ENCODE measurements at regions not wholly inside any gene's neighbourhood (a gene's known extent, or its start where the extent isn't known, plus 50 kb on each side); places are given as distances from the start of the nearest gene placed in this dataset.

GRCh38 chr13:32925506-32925905 is 90.7 kb upstream of the KL start:
- Histone ChIP-seq H3K9me3 (ENCODE audit: insufficient read depth, low read length) (no peaks in the 10 kb centered on the region), H2AFZ (ENCODE audit: low read depth, low read length) (no peak overlapping the region), H3K4me1 (ENCODE audit: low read length) (no peaks in the 10 kb centered on the region)

GRCh38 chr13:32932376-32932775 is 83.8 kb upstream of the KL start:
- no peak overlapping the region for H3K4me3 ChIP-seq (ENCODE audit: low read length)
- H4K20me1 ChIP-seq (ENCODE audit: insufficient read depth, low read length), result no peaks in the 10 kb centered on the region
- H2AFZ ChIP-seq (ENCODE audit: low read depth, low read length), result no peak overlapping the region
- no peak for TF ChIP-seq CTCF (IDR thresholded peaks at IDR 0.05; ENCODE audit: low read depth, low read length)
- TF ChIP-seq EZH2phosphoT487 (IDR thresholded peaks at IDR 0.05; ENCODE audit: low read depth), result no peak
- no peaks in the 10 kb centered on the region for H3K36me3 ChIP-seq (replicated peaks; ENCODE audit: low read depth, low read length)
- H3K9ac ChIP-seq (ENCODE audit: low read length), result no peak overlapping the region
- no peaks in the 10 kb centered on the region for H3K4me1 ChIP-seq (ENCODE audit: low read length)
- no peaks in the 10 kb centered on the region for H3K9me3 ChIP-seq (ENCODE audit: insufficient read depth, low read length)
- no peak overlapping the region for H3K27ac ChIP-seq (ENCODE audit: low read length)
- H3K79me2 ChIP-seq (ENCODE audit: low read length), result no peaks in the 10 kb centered on the region
- no peak overlapping the region for H3K4me2 ChIP-seq (ENCODE audit: low read length)
- H3K27me3 ChIP-seq (ENCODE audit: low read depth, low read length), result peaks cover 4% of the 10 kb centered on the region; the same call in 1 of the 2 replicates

More at GRCh38 chr13:32925506-32925905, 90.7 kb upstream of the KL start:
- no peak overlapping the region for H3K9ac ChIP-seq (ENCODE audit: low read length)
- no peaks in the 10 kb centered on the region for H4K20me1 ChIP-seq (ENCODE audit: insufficient read depth, low read length)
- TF ChIP-seq EZH2phosphoT487 (IDR thresholded peaks at IDR 0.05; ENCODE audit: low read depth) (no peak), CTCF (IDR thresholded peaks at IDR 0.05; ENCODE audit: low read depth, low read length) (no peak)
- H3K79me2 ChIP-seq (ENCODE audit: low read length), result no peaks in the 10 kb centered on the region
- no peak overlapping the region for H3K4me3 ChIP-seq (ENCODE audit: low read length)
- no peak overlapping the region for H3K4me2 ChIP-seq (ENCODE audit: low read length)
- H3K27ac ChIP-seq (ENCODE audit: low read length), result no peak overlapping the region
- H3K27me3 ChIP-seq (ENCODE audit: low read depth, low read length), result no peaks in the 10 kb centered on the region
- no peaks in the 10 kb centered on the region for H3K36me3 ChIP-seq (replicated peaks; ENCODE audit: low read depth, low read length)

GRCh38 chr13:32936716-32937115 is 79.5 kb upstream of the KL start:
- H3K27ac ChIP-seq (ENCODE audit: low read length), result no peak overlapping the region
- no peak overlapping the region for H3K9ac ChIP-seq (ENCODE audit: low read length)
- TF ChIP-seq CTCF (IDR thresholded peaks at IDR 0.05; ENCODE audit: low read depth, low read length), result no peak
- TF ChIP-seq EZH2phosphoT487 (IDR thresholded peaks at IDR 0.05; ENCODE audit: low read depth), result no peak
- no peaks in the 10 kb centered on the region for H3K79me2 ChIP-seq (ENCODE audit: low read length)
- no peaks in the 10 kb centered on the region for H3K4me1 ChIP-seq (ENCODE audit: low read length)
- peaks cover 4% of the 10 kb centered on the region; the same call in 1 of the 2 replicates for H3K27me3 ChIP-seq (ENCODE audit: low read depth, low read length)
- H3K9me3 ChIP-seq (ENCODE audit: insufficient read depth, low read length), result no peaks in the 10 kb centered on the region
- H4K20me1 ChIP-seq (ENCODE audit: insufficient read depth, low read length), result no peaks in the 10 kb centered on the region
- H3K36me3 ChIP-seq (replicated peaks; ENCODE audit: low read depth, low read length), result no peaks in the 10 kb centered on the region
- no peak overlapping the region for H3K4me3 ChIP-seq (ENCODE audit: low read length)
- no peak overlapping the region for H3K4me2 ChIP-seq (ENCODE audit: low read length)
- no peak overlapping the region for H2AFZ ChIP-seq (ENCODE audit: low read depth, low read length)

- Histone ChIP-seq H2AFZ (ENCODE audit: low read depth, low read length) (no peak overlapping the region), H3K36me3 (replicated peaks; ENCODE audit: low read depth, low read length) (no peaks in the 10 kb centered on the region), H3K9ac (ENCODE audit: low read length) (no peak overlapping the region), H3K4me3 (ENCODE audit: low read length) (no peak overlapping the region), H3K27ac (ENCODE audit: low read length) (no peak overlapping the region), H3K27me3 (ENCODE audit: low read depth, low read length) (peaks cover 2% of the 10 kb centered on the region; the same call in 1 of the 2 replicates), H3K4me2 (ENCODE audit: low read length) (no peak overlapping the region), H4K20me1 (ENCODE audit: insufficient read depth, low read length) (no peaks in the 10 kb centered on the region), H3K79me2 (ENCODE audit: low read length) (no peaks in the 10 kb centered on the region), H3K9me3 (ENCODE audit: insufficient read depth, low read length) (no peaks in the 10 kb centered on the region), H3K4me1 (ENCODE audit: low read length) (no peaks in the 10 kb centered on the region)
- TF ChIP-seq CTCF (IDR thresholded peaks at IDR 0.05; ENCODE audit: low read depth, low read length), result no peak
- no peak for TF ChIP-seq EZH2phosphoT487 (IDR thresholded peaks at IDR 0.05; ENCODE audit: low read depth)
These were observed 77.9 kb upstream of the KL start for GRCh38 chr13:32938314-32938713.
